ENCODE measurements at regions not wholly inside any gene's neighbourhood (a gene's known extent, or its start where the extent isn't known, plus 50 kb on each side); places are given as distances from the start of the nearest gene placed in this dataset.

DNA sequence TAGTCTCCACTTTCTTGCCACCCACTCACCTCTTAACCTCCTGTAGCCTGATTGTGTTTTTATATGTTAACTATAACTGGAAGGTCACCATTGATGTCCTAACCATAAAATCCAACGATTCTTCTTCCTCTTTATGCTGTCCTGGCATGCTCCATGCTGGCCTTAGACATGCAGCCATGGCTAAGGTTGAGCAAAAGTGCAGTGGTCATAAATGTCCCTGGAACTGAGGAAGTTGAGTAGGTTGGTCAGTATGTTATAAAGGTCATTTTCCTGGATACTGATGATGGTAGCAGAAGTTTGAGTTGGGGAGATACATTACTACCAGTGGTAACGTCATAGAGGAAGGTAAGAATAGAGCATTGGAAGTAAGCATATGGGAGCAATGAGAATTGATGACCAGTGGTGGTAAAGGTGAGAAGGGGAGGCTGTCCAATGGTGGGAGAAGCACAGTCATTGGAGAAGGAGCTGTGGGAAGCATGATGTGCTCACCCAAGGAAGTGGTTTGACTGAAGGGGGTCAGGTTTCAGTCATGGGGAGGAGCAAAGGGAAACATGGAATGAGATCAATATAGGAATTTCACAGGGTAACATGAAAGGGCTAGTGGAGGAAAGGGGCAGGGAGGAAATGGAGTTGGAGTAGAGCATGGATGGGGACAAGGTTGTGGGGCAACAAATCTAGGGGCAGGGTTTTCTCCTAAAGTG is 240.8 kb downstream of the DACT1 start:
- 82% methylated on average over 2 of the region's 2 CpGs; no CpG with 5 or more reads in 1 of the 2 experiments for WGBS, 2 experiments (ENCODE audit: extremely low coverage in 1 of 2, insufficient coverage in 1 of 2, insufficient read length in 1 of 2, insufficient replicate concordance in 2 of 2, low coverage in 1 of 2, low lambda C conversion rate in 2 of 2, missing lambda C conversion rate in 1 of 2)
- Histone ChIP-seq H3K79me1 (ENCODE audit: low read depth, low read length) (no peaks in the 10 kb centered on the region), H4K5ac (ENCODE audit: insufficient read length, low read depth, low read length) (no peak overlapping the region), H3K4me2 (ENCODE audit: insufficient read depth in 1 of 2, low read depth in 2 of 2, low read length in 2 of 2) (no peak overlapping the region), H3K23ac (ENCODE audit: insufficient read length) (no peak overlapping the region), H2BK120ac (replicated peaks; ENCODE audit: low read depth, low read length) (no peak overlapping the region), H3K23me2 (ENCODE audit: low read depth, low read length) (no peaks in the 10 kb centered on the region; the same call in 1 of the 2 replicates), H4K8ac (ENCODE audit: extremely low read depth, insufficient read depth, low read length) (no peak overlapping the region), H3K4ac (replicated peaks; ENCODE audit: insufficient read length, low read depth, low read length) (no peak overlapping the region), H3K36me3 (ENCODE audit: control insufficient read depth in 2 of 4, insufficient read depth in 4 of 4, low read length in 3 of 4) (no peaks in the 10 kb centered on the region), H3K27ac (ENCODE audit: low read depth, low read length) (no peak overlapping the region), H3K56ac (replicated peaks; ENCODE audit: insufficient read length, low read depth, low read length) (no peak overlapping the region), H3K9me3 (ENCODE audit: insufficient read depth in 2 of 2, low read depth in 1 of 2, low read length in 1 of 2) (no peaks in the 10 kb centered on the region), H3K4me3 (ENCODE audit: extremely low read depth in 1 of 4, insufficient read depth in 2 of 4, low read depth in 3 of 4, low read length in 4 of 4) (no peak overlapping the region), H3K79me2 (ENCODE audit: control insufficient read depth in 1 of 2, insufficient read depth in 2 of 2, low read length in 2 of 2) (no peaks in the 10 kb centered on the region), H3K4me1 (replicated peaks in 1 of 4; ENCODE audit: control insufficient read depth in 3 of 4, insufficient read depth in 4 of 4, low read length in 3 of 4) (no peaks in the 10 kb centered on the region), H2BK12ac (ENCODE audit: low read depth, low read length) (no peak overlapping the region), H2BK15ac (ENCODE audit: low read length) (no peak overlapping the region), H3K18ac (ENCODE audit: extremely low read depth, low read length) (no peak overlapping the region), H2AFZ (ENCODE audit: low read length) (no peak overlapping the region), H4K91ac (replicated peaks; ENCODE audit: insufficient read length, low read length) (no peak overlapping the region), H2AK5ac (ENCODE audit: low read depth, low read length) (no peak overlapping the region), H3K14ac (ENCODE audit: insufficient read length) (no peak overlapping the region), H3K27me3 (replicated peaks in 1 of 4; ENCODE audit: control insufficient read depth in 3 of 4, extremely low read depth in 1 of 4, insufficient read depth in 3 of 4, low read length in 3 of 4) (no peaks in the 10 kb centered on the region), H2BK20ac (ENCODE audit: low read length) (peak overlapping the region; percentile 3; the same call in 1 of the 2 replicates), H3K9ac (replicated peaks in 1 of 4; ENCODE audit: extremely low read depth in 1 of 4, low read depth in 3 of 4, low read length in 3 of 4) (no peak overlapping the region), H2BK5ac (ENCODE audit: low read depth, low read length) (no peak overlapping the region), H4K20me1 (replicated peaks in 1 of 2; ENCODE audit: control insufficient read depth in 1 of 2, insufficient read depth in 2 of 2, low read length in 2 of 2) (no peaks in the 10 kb centered on the region)
- POLR2A ChIA-PET (ENCODE audit: partially characterized antibody), result no interaction called here
- FAIRE-seq, result no peak
- TF ChIP-seq, protein P1, sequence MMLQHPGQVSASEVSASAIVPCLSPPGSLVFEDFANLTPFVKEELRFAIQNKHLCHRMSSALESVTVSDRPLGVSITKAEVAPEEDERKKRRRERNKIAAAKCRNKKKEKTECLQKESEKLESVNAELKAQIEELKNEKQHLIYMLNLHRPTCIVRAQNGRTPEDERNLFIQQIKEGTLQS (IDR thresholded peaks at IDR 0.05; ENCODE audit: insufficient read depth, low read depth, low read length), result no peak
- TF ChIP-seq MAFK (IDR thresholded peaks at IDR 0.05; ENCODE audit: low read depth, low read length), result no peak
- DNase-seq (ENCODE audit: low read depth in 1 of 2, low spot score in 2 of 2), result no peak
- CTCF ChIA-PET (ENCODE audit: partially characterized antibody), result no interaction called here
